ENCODE measurements at regions not wholly inside any gene's neighbourhood (a gene's known extent, or its start where the extent isn't known, plus 50 kb on each side); places are given as distances from the start of the nearest gene placed in this dataset.

DNA sequence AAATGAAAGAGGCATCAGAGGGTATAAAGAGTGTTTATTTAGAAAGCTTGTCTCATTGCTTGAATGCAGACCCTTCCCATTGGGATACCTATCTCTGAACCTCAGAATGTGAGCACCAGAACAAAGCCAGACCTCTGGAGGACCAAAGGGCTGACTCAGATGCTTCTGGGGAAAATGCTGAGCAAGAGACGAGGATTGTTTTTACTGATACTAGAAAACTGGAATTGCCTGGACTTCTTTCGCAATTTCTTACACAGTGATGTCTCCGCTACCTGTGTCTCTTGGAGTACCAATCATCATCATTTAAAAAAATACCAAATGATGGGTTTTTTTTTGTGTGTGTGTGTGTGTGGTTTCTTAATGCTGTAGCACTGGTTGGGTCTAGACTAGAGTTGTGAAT is 55.6 kb upstream of the CCDC85A start:
- H3K27me3 ChIP-seq (ENCODE audit: insufficient read depth, low read length): no peaks in the 10 kb centered on the region
- no peak overlapping the region for H3K27ac ChIP-seq (ENCODE audit: low read length)
- H3K9ac ChIP-seq (ENCODE audit: low read depth, low read length): no peak overlapping the region
- no peaks in the 10 kb centered on the region for H3K9me3 ChIP-seq (ENCODE audit: insufficient read depth, low read depth, low read length)
- no peak overlapping the region for H3K4me3 ChIP-seq (ENCODE audit: low read length)
- no peaks in the 10 kb centered on the region for H3K36me3 ChIP-seq (ENCODE audit: insufficient read depth, low read depth, low read length)
- peaks cover 3% of the 10 kb centered on the region; the same call in 1 of the 2 replicates for H3K4me1 ChIP-seq (ENCODE audit: insufficient read depth, low read length)

DNA sequence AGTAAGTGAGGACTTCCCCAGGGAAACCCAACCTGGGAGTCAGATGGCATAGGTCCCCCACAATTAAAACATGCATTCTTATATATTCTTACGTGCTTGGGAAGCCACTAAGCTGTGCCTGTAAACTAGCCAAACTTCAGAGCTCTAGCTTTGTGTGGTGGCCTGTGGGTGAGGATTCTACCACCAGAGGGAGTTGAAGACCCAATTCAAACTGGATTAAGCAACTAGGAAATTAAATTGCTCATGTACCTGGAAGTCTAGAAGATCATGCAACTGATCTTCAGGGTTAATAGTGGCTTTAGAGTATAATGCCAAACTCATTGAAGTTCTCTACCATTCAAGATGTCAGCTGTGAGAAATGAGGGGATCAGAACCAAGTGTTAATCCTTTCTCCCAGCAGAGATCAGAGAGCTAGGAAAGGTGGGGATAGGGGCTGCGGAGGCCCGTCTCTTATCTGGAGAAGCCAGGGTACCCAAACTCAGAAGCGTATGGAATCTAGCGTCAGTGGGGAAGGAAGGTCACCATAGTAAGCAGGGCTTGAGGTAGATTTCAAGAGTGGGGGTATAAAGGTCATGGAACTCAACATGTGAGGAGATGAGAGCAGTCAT is 53.2 kb upstream of the CCDC85A start:
- Histone ChIP-seq H3K4me1 (ENCODE audit: insufficient read depth, low read length) (peaks cover 3% of the 10 kb centered on the region; the same call in 1 of the 2 replicates), H3K4me3 (ENCODE audit: low read length) (no peak overlapping the region), H3K27me3 (ENCODE audit: insufficient read depth, low read length) (no peaks in the 10 kb centered on the region), H3K9ac (ENCODE audit: low read depth, low read length) (no peak overlapping the region), H3K36me3 (ENCODE audit: insufficient read depth, low read depth, low read length) (no peaks in the 10 kb centered on the region), H3K27ac (ENCODE audit: low read length) (no peak overlapping the region), H3K9me3 (ENCODE audit: insufficient read depth, low read depth, low read length) (no peaks in the 10 kb centered on the region)

DNA sequence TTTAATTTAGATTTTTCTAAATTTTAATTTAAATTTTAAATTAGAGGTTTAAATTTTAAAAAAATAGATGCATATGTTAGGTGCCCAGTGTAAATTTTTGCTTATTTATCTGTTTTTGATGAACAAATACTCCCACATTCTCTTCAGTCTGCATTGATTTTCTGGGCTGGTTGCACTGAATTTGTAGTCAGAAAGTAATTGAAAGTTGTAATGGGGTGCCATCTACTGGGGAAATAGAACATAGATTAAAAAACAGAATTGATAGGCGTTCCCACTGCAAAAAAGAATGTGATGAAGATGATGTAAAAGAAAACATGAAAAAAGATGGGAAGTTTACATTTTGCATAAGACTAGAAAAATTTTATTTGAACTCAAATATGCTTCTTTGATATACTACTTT is 51.7 kb upstream of the CCDC85A start:
- Histone ChIP-seq H3K9ac (ENCODE audit: low read depth, low read length) (no peak overlapping the region), H3K27me3 (ENCODE audit: insufficient read depth, low read length) (no peaks in the 10 kb centered on the region), H3K4me1 (ENCODE audit: insufficient read depth, low read length) (no peaks in the 10 kb centered on the region), H3K27ac (ENCODE audit: low read length) (no peak overlapping the region), H3K36me3 (ENCODE audit: insufficient read depth, low read depth, low read length) (no peaks in the 10 kb centered on the region), H3K4me3 (ENCODE audit: low read length) (no peak overlapping the region), H3K9me3 (ENCODE audit: insufficient read depth, low read depth, low read length) (no peaks in the 10 kb centered on the region)

DNA sequence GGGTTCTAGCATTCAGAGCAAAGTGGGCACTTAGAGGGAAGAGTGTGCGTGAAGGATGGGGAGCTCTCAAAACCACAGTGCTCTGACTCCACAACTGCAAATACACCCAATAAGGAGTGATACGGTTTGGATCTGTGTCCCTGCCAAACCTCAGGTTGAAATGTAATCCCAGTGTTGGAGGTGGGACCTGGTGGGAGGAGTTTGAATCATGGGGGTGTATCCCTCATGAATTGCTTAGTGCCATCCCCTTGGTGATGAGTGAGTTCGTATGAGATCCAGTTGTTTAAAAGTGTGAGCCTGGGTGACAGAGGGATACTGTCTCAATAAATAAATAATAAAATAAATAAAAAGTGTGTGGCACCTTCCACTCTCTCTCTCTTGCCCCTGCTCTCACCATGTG is 50.3 kb upstream of the CCDC85A start:
- no peaks in the 10 kb centered on the region for H3K27me3 ChIP-seq (ENCODE audit: insufficient read depth, low read length)
- no peak overlapping the region for H3K27ac ChIP-seq (ENCODE audit: low read length)
- no peaks in the 10 kb centered on the region for H3K4me1 ChIP-seq (ENCODE audit: insufficient read depth, low read length)
- no peak overlapping the region for H3K4me3 ChIP-seq (ENCODE audit: low read length)
- H3K9me3 ChIP-seq (ENCODE audit: insufficient read depth, low read depth, low read length): no peaks in the 10 kb centered on the region
- H3K36me3 ChIP-seq (ENCODE audit: insufficient read depth, low read depth, low read length): no peaks in the 10 kb centered on the region
- no peak overlapping the region for H3K9ac ChIP-seq (ENCODE audit: low read depth, low read length)

DNA sequence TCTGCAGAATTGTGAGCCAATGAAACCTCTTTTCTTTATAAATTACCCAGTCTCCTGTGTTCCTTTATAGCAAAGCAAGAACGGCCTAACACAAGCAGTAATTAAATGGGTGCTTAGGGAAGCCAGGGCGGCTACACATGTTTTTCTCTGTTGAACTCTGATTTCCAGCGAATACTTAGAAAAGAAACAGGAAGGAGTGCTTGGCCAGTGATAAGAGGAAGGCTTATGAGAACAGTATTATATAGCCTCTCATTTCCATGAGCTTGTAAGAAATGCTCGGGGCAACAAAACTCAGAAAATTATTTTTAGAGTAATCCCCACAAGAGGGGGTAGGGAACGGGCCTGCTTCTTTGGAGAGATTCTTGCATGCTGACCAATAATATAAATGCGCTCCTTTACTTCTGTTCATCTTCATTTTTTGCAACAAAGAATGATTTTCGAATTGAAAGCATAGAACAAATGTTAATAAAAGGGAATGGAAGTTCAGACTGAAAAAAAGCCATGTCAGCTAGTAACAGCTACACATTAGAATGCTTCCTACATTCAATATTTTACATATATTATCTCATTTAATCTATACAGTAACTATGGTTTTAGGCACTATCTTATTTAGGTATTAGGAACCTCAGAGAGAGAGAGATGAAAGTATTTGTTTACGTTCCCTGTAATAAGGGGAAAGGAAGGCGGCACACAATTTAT is 49.7 kb upstream of the CCDC85A start:
- no peaks in the 10 kb centered on the region for H3K36me3 ChIP-seq (ENCODE audit: insufficient read depth, low read depth, low read length)
- H3K9ac ChIP-seq (ENCODE audit: low read depth, low read length): no peak overlapping the region
- no peaks in the 10 kb centered on the region for H3K9me3 ChIP-seq (ENCODE audit: insufficient read depth, low read depth, low read length)
- no peaks in the 10 kb centered on the region for H3K27me3 ChIP-seq (ENCODE audit: insufficient read depth, low read length)
- no peak overlapping the region for H3K27ac ChIP-seq (ENCODE audit: low read length)
- no peaks in the 10 kb centered on the region for H3K4me1 ChIP-seq (ENCODE audit: insufficient read depth, low read length)
- H3K4me3 ChIP-seq (ENCODE audit: low read length): no peak overlapping the region
